H1 (cell line): ENCODE measurements at regions not wholly inside any gene's neighbourhood (a gene's known extent, or its start where the extent isn't known, plus 50 kb on each side); places are given as distances from the start of the nearest gene placed in this dataset.

ENCODE experiments used
- CTCF ChIA-PET: fragments of 300-600 bp; sonication (Branson Sonifier 250); formaldehyde crosslinking; loops from one replicate; lab custom pipeline; 2021; ENCODE audit not compliant: partially characterized antibody; lab: Charles Lee
- POLR2A ChIA-PET: fragments of 300-600 bp; sonication (Branson Sonifier 250); formaldehyde crosslinking; loops from one replicate; lab custom pipeline; 2021; ENCODE audit warnings: inconsistent platforms; ENCODE audit not compliant: partially characterized antibody; lab: Charles Lee
- DNase-seq, 2 experiments: peaks; one replicate each; pipeline versions ENCODE4 v3.0.0 to v3.0.0-alpha.2; 2010 to 2022; ENCODE audit warnings: low spot score in 2 of 2, low read depth in 1 of 2, mixed read lengths in 1 of 2
- FAIRE-seq: peaks from 2 replicates; lab custom pipeline; 2011; peaks lifted over from hg19 to GRCh38; lab: Jason Lieb, UNC
- H2AFZ ChIP-seq: 2 replicates; pipeline ENCODE4 v1.8.1; 2012; ENCODE audit warnings: low read length, inconsistent platforms
- H2AK5ac ChIP-seq: 2 replicates; pipeline ENCODE4 v1.6.1; 2013; ENCODE audit warnings: low read depth, low read length
- H2BK120ac ChIP-seq: replicated peaks from 2 replicates; pipeline ENCODE3; 2013; ENCODE audit warnings: low read depth, low read length, inconsistent platforms
- H2BK12ac ChIP-seq: 2 replicates; pipeline ENCODE4 v1.6.1; 2013; ENCODE audit warnings: low read depth, low read length
- H2BK15ac ChIP-seq: 2 replicates; pipeline ENCODE4 v1.6.1; 2013; ENCODE audit warnings: low read length
- H2BK20ac ChIP-seq: 2 replicates; pipeline ENCODE4 v1.6.1; 2013; ENCODE audit warnings: low read length
- H2BK5ac ChIP-seq: 2 replicates; pipeline ENCODE4 v1.6.1; 2013; ENCODE audit warnings: low read depth, low read length
- H3K14ac ChIP-seq: 2 replicates; pipeline ENCODE4 v1.6.1; 2013; ENCODE audit warnings: inconsistent platforms; ENCODE audit not compliant: insufficient read length
- H3K18ac ChIP-seq: 2 replicates; pipeline ENCODE4 v1.6.1; 2013; ENCODE audit warnings: low read length; ENCODE audit errors: extremely low read depth
- H3K23ac ChIP-seq: 2 replicates; pipeline ENCODE4 v1.6.1; 2013; ENCODE audit warnings: inconsistent platforms; ENCODE audit not compliant: insufficient read length
- H3K23me2 ChIP-seq: 2 replicates; pipeline ENCODE4 v1.6.1; 2013; ENCODE audit warnings: low read depth, low read length
- H3K27ac ChIP-seq: 2 replicates; pipeline ENCODE4 v1.6.1; 2011; ENCODE audit warnings: low read depth, low read length, inconsistent platforms
- H3K27me3 ChIP-seq, 4 experiments: replicated peaks in 1 of 4; 1 replicate in 1 of 4; 2 replicates in 3 of 4; pipeline versions ENCODE4 v1.6.1 to v1.8.1; 2011 to 2013; ENCODE audit warnings: low read length in 3 of 4, mild to moderate bottlenecking in 3 of 4, inconsistent platforms in 2 of 4, mixed read lengths in 2 of 4, moderate library complexity in 1 of 4; ENCODE audit not compliant: control insufficient read depth in 3 of 4, insufficient read depth in 3 of 4; ENCODE audit errors: extremely low read depth in 1 of 4
- H3K36me3 ChIP-seq, 4 experiments: 2 replicates each; pipeline versions ENCODE4 v1.6.1 to v1.8.1; 2011 to 2013; ENCODE audit warnings: mild to moderate bottlenecking in 4 of 4, low read length in 3 of 4, moderate library complexity in 2 of 4, control low read depth in 1 of 4, inconsistent platforms in 1 of 4; ENCODE audit not compliant: insufficient read depth in 4 of 4, control insufficient read depth in 2 of 4
- H3K4ac ChIP-seq: replicated peaks from 2 replicates; pipeline ENCODE3; 2013; ENCODE audit warnings: low read length, low read depth, mixed read lengths, inconsistent platforms; ENCODE audit not compliant: insufficient read length
- H3K4me1 ChIP-seq, 4 experiments: replicated peaks in 1 of 4; 1 replicate in 1 of 4; 2 replicates in 3 of 4; pipeline versions ENCODE4 v1.6.1 to v1.8.1; 2011 to 2013; ENCODE audit warnings: low read length in 3 of 4, inconsistent platforms in 2 of 4, mixed read lengths in 1 of 4; ENCODE audit not compliant: insufficient read depth in 4 of 4, control insufficient read depth in 3 of 4
- H3K4me2 ChIP-seq, 2 experiments: 2 replicates each; pipeline versions ENCODE4 v1.6.1 to v1.8.1; 2011 to 2013; ENCODE audit warnings: low read depth in 2 of 2, low read length in 2 of 2, control low read depth in 1 of 2, inconsistent platforms in 1 of 2, mild to moderate bottlenecking in 1 of 2; ENCODE audit not compliant: insufficient read depth in 1 of 2
- H3K4me3 ChIP-seq, 4 experiments: fragments of 200-600, 300-600 bp in 1 of 4; sonication (generic), shearing (Covaris generic), sonication (Bioruptor Twin) in 1 of 4; 2 replicates each; pipeline versions ENCODE4 v1.5.1 to v1.8.1; 2011 to 2016; ENCODE audit warnings: low read length in 4 of 4, low read depth in 3 of 4, control low read depth in 2 of 4, inconsistent platforms in 2 of 4, mild to moderate bottlenecking in 2 of 4, mixed read lengths in 1 of 4, moderate library complexity in 1 of 4; ENCODE audit not compliant: insufficient read depth in 2 of 4; ENCODE audit errors: extremely low read depth in 1 of 4
- H3K56ac ChIP-seq: replicated peaks from 2 replicates; pipeline ENCODE3; 2013; ENCODE audit warnings: low read depth, mild to moderate bottlenecking, mixed read lengths, low read length, inconsistent platforms; ENCODE audit not compliant: insufficient read length
- H3K79me1 ChIP-seq: 2 replicates; pipeline ENCODE4 v1.6.1; 2013; ENCODE audit warnings: low read depth, low read length, control low read depth
- H3K79me2 ChIP-seq, 2 experiments: 2 replicates each; pipeline versions ENCODE4 v1.6.1 to v1.8.1; 2012 to 2013; ENCODE audit warnings: low read length in 2 of 2, mild to moderate bottlenecking in 2 of 2, inconsistent platforms in 1 of 2; ENCODE audit not compliant: insufficient read depth in 2 of 2, control insufficient read depth in 1 of 2
- H3K9ac ChIP-seq, 4 experiments: replicated peaks in 1 of 4; 1 replicate in 1 of 4; 2 replicates in 3 of 4; pipeline versions ENCODE4 v1.6.1 to v1.8.1; 2011 to 2013; ENCODE audit warnings: low read depth in 3 of 4, low read length in 3 of 4, control low read depth in 2 of 4, mild to moderate bottlenecking in 2 of 4, moderate library complexity in 2 of 4, inconsistent platforms in 1 of 4; ENCODE audit errors: extremely low read depth in 1 of 4
- H3K9me3 ChIP-seq, 2 experiments: 2 replicates each; pipeline versions ENCODE4 v1.6.1 to v1.8.1; 2012 to 2013; ENCODE audit warnings: mild to moderate bottlenecking in 2 of 2, moderate library complexity in 2 of 2, control low read depth in 1 of 2, inconsistent platforms in 1 of 2, low read depth in 1 of 2, low read length in 1 of 2, mixed read lengths in 1 of 2; ENCODE audit not compliant: insufficient read depth in 2 of 2
- H4K20me1 ChIP-seq, 2 experiments: replicated peaks in 1 of 2; 2 replicates each; pipeline versions ENCODE3 to v1.8.1; 2011 to 2013; ENCODE audit warnings: inconsistent platforms in 2 of 2, low read length in 2 of 2, mild to moderate bottlenecking in 1 of 2; ENCODE audit not compliant: insufficient read depth in 2 of 2, control insufficient read depth in 1 of 2
- H4K5ac ChIP-seq: 2 replicates; pipeline ENCODE4 v1.6.1; 2013; ENCODE audit warnings: low read length, low read depth, mixed read lengths, inconsistent platforms; ENCODE audit not compliant: insufficient read length
- H4K8ac ChIP-seq: 2 replicates; pipeline ENCODE4 v1.8.0; 2013; ENCODE audit warnings: mild to moderate bottlenecking, moderate library complexity, low read length, inconsistent platforms; ENCODE audit not compliant: insufficient read depth; ENCODE audit errors: extremely low read depth
- H4K91ac ChIP-seq: replicated peaks from 2 replicates; pipeline ENCODE3; 2013; ENCODE audit warnings: low read length, mixed read lengths, inconsistent platforms; ENCODE audit not compliant: insufficient read length
- ASH2L ChIP-seq: fragments of 200-600, 300-600 bp; sonication (generic); IDR thresholded peaks from one replicate; pipeline ENCODE4 v1.7.1; 2017; ENCODE audit warnings: low read length
- BACH1 ChIP-seq: IDR thresholded peaks from 2 replicates; pipeline ENCODE4 v1.6.1; 2012; ENCODE audit warnings: low read length, improper control_type of control experiment
- BCL11A ChIP-seq, 2 experiments: IDR thresholded peaks; one replicate each; pipeline ENCODE4 v1.6.1; 2011; ENCODE audit warnings: low read depth in 2 of 2, low read length in 2 of 2, mild to moderate bottlenecking in 2 of 2
- E2F6 ChIP-seq: IDR thresholded peaks from 2 replicates; pipeline ENCODE4 v1.6.1; 2012; ENCODE audit warnings: inconsistent platforms
- EZH2 ChIP-seq: fragments of 200-600 bp; sonication (generic); IDR thresholded peaks from 2 replicates; pipeline ENCODE4 v1.7.1; 2012; ENCODE audit warnings: low read depth, mild to moderate bottlenecking, moderate library complexity, low read length, inconsistent platforms; ENCODE audit not compliant: severe bottlenecking
- HDAC2 ChIP-seq, 2 experiments: fragments of 300-600 bp in 1 of 2; sonication (generic) in 1 of 2; IDR thresholded peaks; 2 replicates each; pipeline ENCODE4 v1.6.1; 2011 to 2012; ENCODE audit warnings: low read depth in 2 of 2, low read length in 2 of 2, mild to moderate bottlenecking in 2 of 2, moderate library complexity in 2 of 2, borderline replicate concordance in 1 of 2, inconsistent platforms in 1 of 2
- JUN ChIP-seq: IDR thresholded peaks from 2 replicates; pipeline ENCODE4 v1.6.1; 2011; ENCODE audit warnings: low read depth, mild to moderate bottlenecking, improper control_type of control experiment, low read length
- PHF8 ChIP-seq: fragments of 200-600 bp; sonication (generic); conservative IDR thresholded peaks from 2 replicates; pipeline ENCODE4 v1.7.1; 2012; ENCODE audit warnings: low read depth, mild to moderate bottlenecking, inconsistent platforms, low read length, moderate library complexity
- RBBP5 ChIP-seq: IDR thresholded peaks from 2 replicates; pipeline ENCODE4 v1.7.1; 2012; ENCODE audit warnings: low read depth, mild to moderate bottlenecking, inconsistent platforms, low read length, moderate library complexity, borderline replicate concordance
- SIN3A ChIP-seq, 2 experiments: IDR thresholded peaks in 1 of 2; conservative IDR thresholded peaks in 1 of 2; 2 replicates each; pipeline ENCODE4 v1.6.1; 2011 to 2012; ENCODE audit warnings: low read length in 2 of 2, improper control_type of control experiment in 1 of 2, low read depth in 1 of 2, mild to moderate bottlenecking in 1 of 2
- TCF12 ChIP-seq: IDR thresholded peaks from 2 replicates; pipeline ENCODE4 v1.6.1; 2011; ENCODE audit warnings: low read depth, mild to moderate bottlenecking, low read length
- WGBS, 2 experiments: shearing (Covaris generic) in 1 of 2; methylation state at CpG; one replicate each; pipeline versions ENCODE4 v1.1.6 to v1.1.7; 2013 to 2015; ENCODE audit warnings: low lambda C conversion rate in 2 of 2, mixed read lengths in 2 of 2, inconsistent platforms in 1 of 2, low coverage in 1 of 2, missing lambda C conversion rate in 1 of 2; ENCODE audit not compliant: insufficient replicate concordance in 2 of 2, insufficient coverage in 1 of 2, insufficient read length in 1 of 2; ENCODE audit errors: extremely low coverage in 1 of 2, missing lambda C conversion rate in 1 of 2; 5-methylcytosine and 5-hydroxymethylcytosine counted together

- Histone ChIP-seq H3K27me3 (no peaks in the 10 kb centered on the region), H3K4me2 (no peak overlapping the region), H3K27ac (no peak overlapping the region), H3K56ac (no peak overlapping the region), H2BK12ac (no peak overlapping the region), H2BK120ac (no peak overlapping the region), H3K14ac (no peak overlapping the region)
- FAIRE-seq = no peak
- POLR2A ChIA-PET = no interaction called here
- TF ChIP-seq SIN3A (conservative IDR thresholded peaks at IDR 0.05 in 1 of 2, IDR thresholded peaks at IDR 0.05 in 1 of 2; ENCODE audit: low read depth in 1 of 2, low read length in 2 of 2) = no peak
- TF ChIP-seq PHF8 = no peak
- TF ChIP-seq TCF12 = no peak
- no peak for TF ChIP-seq EZH2
- TF ChIP-seq BCL11A (IDR thresholded peaks at IDR 0.05; ENCODE audit: low read depth in 2 of 2, low read length in 2 of 2) = no peak
- TF ChIP-seq BACH1 = no peak
- TF ChIP-seq RBBP5 = no peak
- TF ChIP-seq ASH2L = no peak
- no peak for TF ChIP-seq HDAC2 (IDR thresholded peaks at IDR 0.05; ENCODE audit: borderline replicate concordance in 1 of 2, low read depth in 2 of 2, low read length in 2 of 2)
- no peak for TF ChIP-seq JUN
- no peak for TF ChIP-seq E2F6
- TF ChIP-seq, all 59 proteins: peak for 0
- Histone ChIP-seq H2BK15ac (no peak overlapping the region), H2BK20ac (no peak overlapping the region), H3K4me1 (no peaks in the 10 kb centered on the region), H4K5ac (no peak overlapping the region), H3K36me3 (no peaks in the 10 kb centered on the region), H4K8ac (no peak overlapping the region), H3K4me3 (no peak overlapping the region), H4K20me1 (no peaks in the 10 kb centered on the region), H2BK5ac (no peak overlapping the region), H3K79me1 (no peaks in the 10 kb centered on the region), H3K18ac (no peak overlapping the region), H2AFZ (no peak overlapping the region), H3K79me2 (no peaks in the 10 kb centered on the region), H3K9ac (no peak overlapping the region), H3K9me3 (no peaks in the 10 kb centered on the region), H2AK5ac (no peak overlapping the region), H4K91ac (no peak overlapping the region), H3K23ac (no peak overlapping the region), H3K4ac (no peak overlapping the region), H3K23me2 (no peaks in the 10 kb centered on the region; the same call in 1 of the 2 replicates)
- WGBS, 2 experiments = 94% methylated on average over 4 of the region's 4 CpGs; no CpG with 5 or more reads in 1 of the 2 experiments
- CTCF ChIA-PET = interaction anchor here (0.7 to 1.3 kb wide), 2 partner anchors 29 to 230 kb away, joined by 3 read pairs; no protein-coding TSS in a partner anchor
- no peak for DNase-seq
These were observed 116.1 kb upstream of the ZP4 start for GRCh38 chr1:238006779-238007178.
